ENCODE measurements at regions not wholly inside any gene's neighbourhood (a gene's known extent, or its start where the extent isn't known, plus 50 kb on each side); places are given as distances from the start of the nearest gene placed in this dataset.

DNA sequence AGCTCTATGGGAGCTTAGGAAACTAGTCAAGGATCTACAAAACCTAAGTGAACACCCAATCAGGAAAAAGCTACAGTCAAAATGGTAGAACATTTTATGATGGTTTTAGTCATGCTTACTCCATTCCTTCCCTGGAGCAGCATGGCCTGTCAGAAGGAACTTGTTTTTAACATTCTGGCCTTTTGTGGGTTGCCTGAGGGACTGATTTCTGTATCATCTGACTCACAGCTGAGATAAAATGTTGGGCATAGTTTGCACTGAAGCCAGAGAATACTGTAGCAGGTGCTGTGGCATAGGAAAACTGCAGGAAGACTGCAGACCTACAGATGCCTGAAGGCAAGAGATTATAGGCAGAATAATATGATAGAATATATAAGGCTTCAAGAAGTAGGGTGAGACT lies 719.6 kb upstream of the GRAMD2B start:
- TF ChIP-seq, protein P1, sequence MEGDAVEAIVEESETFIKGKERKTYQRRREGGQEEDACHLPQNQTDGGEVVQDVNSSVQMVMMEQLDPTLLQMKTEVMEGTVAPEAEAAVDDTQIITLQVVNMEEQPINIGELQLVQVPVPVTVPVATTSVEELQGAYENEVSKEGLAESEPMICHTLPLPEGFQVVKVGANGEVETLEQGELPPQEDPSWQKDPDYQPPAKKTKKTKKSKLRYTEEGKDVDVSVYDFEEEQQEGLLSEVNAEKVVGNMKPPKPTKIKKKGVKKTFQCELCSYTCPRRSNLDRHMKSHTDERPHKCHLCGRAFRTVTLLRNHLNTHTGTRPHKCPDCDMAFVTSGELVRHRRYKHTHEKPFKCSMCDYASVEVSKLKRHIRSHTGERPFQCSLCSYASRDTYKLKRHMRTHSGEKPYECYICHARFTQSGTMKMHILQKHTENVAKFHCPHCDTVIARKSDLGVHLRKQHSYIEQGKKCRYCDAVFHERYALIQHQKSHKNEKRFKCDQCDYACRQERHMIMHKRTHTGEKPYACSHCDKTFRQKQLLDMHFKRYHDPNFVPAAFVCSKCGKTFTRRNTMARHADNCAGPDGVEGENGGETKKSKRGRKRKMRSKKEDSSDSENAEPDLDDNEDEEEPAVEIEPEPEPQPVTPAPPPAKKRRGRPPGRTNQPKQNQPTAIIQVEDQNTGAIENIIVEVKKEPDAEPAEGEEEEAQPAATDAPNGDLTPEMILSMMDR (IDR thresholded peaks at IDR 0.05), result no peak
- TF ChIP-seq POLR2A (IDR thresholded peaks at IDR 0.05; ENCODE audit: low read depth) (no peak), POLR2AphosphoS5 (IDR thresholded peaks at IDR 0.05) (no peak)

All from esophagus muscularis mucosa (tissue), 3 donors.